GM12878 (cell line): ENCODE measurements at regions not wholly inside any gene's neighbourhood (a gene's known extent, or its start where the extent isn't known, plus 50 kb on each side); places are given as distances from the start of the nearest gene placed in this dataset.

Experiments
- ATAC-seq: fragments of 200-7000 bp; cut with Tn5 transposase; 3 replicates; pipeline ENCODE4 v1.9.1; 2020; ENCODE audit warnings: mild to moderate bottlenecking, moderate library complexity
- BruUV-seq: library from RNA; stranded (reverse); fragments of 400-500 nt; replicated peaks from 2 replicates; lab custom pipeline; 2021; lab: Mats Ljungman, UMichigan
- CTCF ChIA-PET: fragments of 300-600 bp; sonication (Branson Sonifier 250); formaldehyde crosslinking; extraction: SDS; loops from one replicate; lab custom pipeline; 2021; ENCODE audit warnings: inconsistent platforms; lab: Yijun Ruan, JAX
- POLR2A ChIA-PET: fragments of 350-600 bp; formaldehyde crosslinking; extraction: SDS; loops from one replicate; lab custom pipeline; 2021; ENCODE audit warnings: inconsistent platforms; lab: Charles Lee
- RAD21 ChIA-PET: fragments of 300-600 bp; sonication (Branson Sonifier 250); formaldehyde crosslinking; loops from one replicate; lab custom pipeline; 2023; ENCODE audit warnings: antibody characterized with exemption; ENCODE audit not compliant: unreplicated experiment; lab: Charles Lee
- SMC1A ChIA-PET: fragments of 300-600 bp; sonication (Branson Sonifier 250); formaldehyde crosslinking; loops from one replicate; lab custom pipeline; 2023; ENCODE audit not compliant: unreplicated experiment, uncharacterized antibody; lab: Charles Lee
- DNase-seq: peaks from one replicate; pipeline ENCODE4 v3.0.0-alpha.2; 2011; ENCODE audit warnings: low read depth, low spot score
- FAIRE-seq: peaks from 3 replicates; lab custom pipeline; 2011; peaks lifted over from hg19 to GRCh38; lab: Jason Lieb, UNC
- H2AFZ ChIP-seq: 2 replicates; pipeline ENCODE4 v1.6.0; 2011; ENCODE audit warnings: low read depth, low read length, control low read depth; ENCODE audit not compliant: control insufficient read depth
- H3K27ac ChIP-seq: 2 replicates; pipeline ENCODE4 v1.5.1; 2011; ENCODE audit warnings: control low read depth; ENCODE audit not compliant: control insufficient read depth, insufficient read depth
- H3K27me3 ChIP-seq, 2 experiments: replicated peaks in 1 of 2; 2 replicates each; pipeline versions ENCODE4 v1.6.0 to v1.6.1; 2011; ENCODE audit warnings: low read length in 1 of 2; ENCODE audit not compliant: control insufficient read depth in 2 of 2, insufficient read depth in 2 of 2
- H3K36me3 ChIP-seq, 2 experiments: 2 replicates each; pipeline ENCODE4 v1.5.1; 2011; ENCODE audit warnings: low read length in 1 of 2; ENCODE audit not compliant: control insufficient read depth in 2 of 2, insufficient read depth in 2 of 2
- H3K4me1 ChIP-seq: 2 replicates; pipeline ENCODE4 v1.6.1; 2011; ENCODE audit warnings: mild to moderate bottlenecking, low read length, moderate library complexity, mixed read lengths; ENCODE audit not compliant: control insufficient read depth, insufficient read depth
- H3K4me2 ChIP-seq: 2 replicates; pipeline ENCODE4 v1.6.0; 2011; ENCODE audit warnings: control low read depth; ENCODE audit not compliant: control insufficient read depth, insufficient read depth
- H3K4me3 ChIP-seq: fragments of 200-600 bp; sonication (generic); 2 replicates; pipeline ENCODE4 v1.5.1; 2016
- H3K79me2 ChIP-seq: 2 replicates; pipeline ENCODE4 v1.6.0; 2011; ENCODE audit warnings: low read length; ENCODE audit not compliant: control insufficient read depth, insufficient read depth
- H3K9ac ChIP-seq: 2 replicates; pipeline ENCODE4 v1.8.0; 2011; ENCODE audit warnings: low read length, control low read depth, mixed read lengths; ENCODE audit not compliant: control insufficient read depth, insufficient read depth
- H3K9me3 ChIP-seq: replicated peaks from 3 replicates; pipeline ENCODE4 v1.5.1; 2011; ENCODE audit warnings: mild to moderate bottlenecking, low read length; ENCODE audit not compliant: control insufficient read depth, insufficient read depth
- H4K20me1 ChIP-seq: 2 replicates; pipeline ENCODE4 v1.6.0; 2011; ENCODE audit not compliant: control insufficient read depth, insufficient read depth
- NBN ChIP-seq: fragments of 450-650 bp; IDR thresholded peaks from 2 replicates; pipeline ENCODE4 v1.6.1; 2016
- RUNX3 ChIP-seq: IDR thresholded peaks from 2 replicates; pipeline ENCODE4 v1.6.1; 2012; ENCODE audit warnings: low read length, inconsistent platforms
- SIX5 ChIP-seq: IDR thresholded peaks from 2 replicates; pipeline ENCODE4 v1.6.1; 2011; ENCODE audit warnings: mild to moderate bottlenecking, low read depth, low read length, moderate library complexity; ENCODE audit not compliant: severe bottlenecking
- WRNIP1 ChIP-seq: IDR thresholded peaks from 2 replicates; pipeline ENCODE4 v1.6.1; 2011; ENCODE audit warnings: low read depth, low read length, improper control_type of control experiment, borderline replicate concordance
- ZNF217 ChIP-seq: fragments of 450-650 bp; IDR thresholded peaks from 2 replicates; pipeline ENCODE4 v1.6.1; 2017; ENCODE audit warnings: antibody characterized with exemption, mild to moderate bottlenecking
- ZNF274 ChIP-seq: IDR thresholded peaks from one replicate; pipeline ENCODE4 v1.8.0; 2011; ENCODE audit not compliant: insufficient read length, insufficient read depth
- ZNF622 ChIP-seq: fragments of 450-650 bp; IDR thresholded peaks from 2 replicates; pipeline ENCODE4 v1.6.1; 2017; ENCODE audit warnings: mild to moderate bottlenecking, inconsistent platforms
- WGBS: methylation state at CpG from one replicate; pipeline ENCODE4 v1.1.6; 2016; ENCODE audit warnings: low lambda C conversion rate; ENCODE audit not compliant: insufficient replicate concordance, insufficient coverage; ENCODE audit errors: missing lambda C conversion rate; 5-methylcytosine and 5-hydroxymethylcytosine counted together
- in situ Hi-C: fragments of 300-500 bp; cut with MboI; formaldehyde crosslinking; loops from 9 replicates; pipeline ENCODE4 v1.14.3; 2018; ENCODE audit warnings: mixed read lengths
- intact Hi-C: fragments of 100-400 bp; cut with micrococcal nuclease; formaldehyde crosslinking; loops from one replicate; pipeline ENCODE4 v1.14.2; 2022; ENCODE audit not compliant: unreplicated experiment
- TF ChIP-seq, protein P1 (sequence below): IDR thresholded peaks from 2 replicates; pipeline ENCODE4 v1.6.1; 2011; ENCODE audit warnings: low read depth, mild to moderate bottlenecking, low read length, moderate library complexity, borderline replicate concordance; ENCODE audit errors: extremely low read depth
- TF ChIP-seq, protein P2 (sequence below): IDR thresholded peaks from 2 replicates; pipeline ENCODE4 v1.6.1; 2011; ENCODE audit warnings: mild to moderate bottlenecking, low read depth, low read length, moderate library complexity; ENCODE audit not compliant: insufficient replicate concordance
- TF ChIP-seq, protein P3 (sequence below): IDR thresholded peaks from 2 replicates; pipeline ENCODE4 v1.6.1; 2011; ENCODE audit warnings: low read depth, low read length, improper control_type of control experiment, borderline replicate concordance
- TF ChIP-seq, protein P4 (sequence below): fragments of 450-650 bp; IDR thresholded peaks from 2 replicates; pipeline ENCODE4 v1.6.1; 2017; ENCODE audit warnings: mild to moderate bottlenecking
- TF ChIP-seq, protein P5 (sequence below): IDR thresholded peaks from 2 replicates; pipeline ENCODE4 v1.6.1; 2012; ENCODE audit warnings: low read depth, low read length, improper control_type of control experiment

DNA sequence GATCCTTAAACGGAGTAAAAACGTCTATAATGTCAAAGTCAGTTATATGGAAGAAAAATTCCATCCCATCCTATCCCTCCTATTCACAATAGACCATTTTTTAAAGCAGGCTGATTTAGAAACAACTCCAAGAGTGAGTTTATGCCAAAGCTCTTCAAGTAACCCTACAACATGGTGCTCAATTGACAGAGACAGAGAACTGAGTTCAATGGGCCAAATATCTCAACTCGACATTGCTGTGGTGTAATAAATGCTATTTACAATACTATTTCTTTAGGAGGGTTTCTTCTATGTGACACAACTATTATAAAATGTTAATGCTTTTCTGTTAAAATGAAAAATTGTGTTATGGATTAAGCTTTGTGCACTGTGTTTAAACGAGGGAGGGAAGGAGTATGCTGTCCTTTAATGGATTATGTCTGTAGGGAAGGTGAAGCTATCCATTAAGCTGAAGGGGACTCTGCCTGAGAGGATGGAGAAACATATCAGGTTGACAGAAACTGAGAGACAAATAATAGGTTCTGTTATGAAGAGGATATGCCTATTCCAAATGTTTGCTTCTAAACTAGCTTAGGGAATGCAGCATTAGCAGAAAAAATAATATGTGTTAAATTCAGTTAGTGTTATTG, 362.5 kb upstream of the CHRM3 start:
- no peak for FAIRE-seq

More for the DNA sequence above, 362.5 kb upstream of the CHRM3 start:
- Histone ChIP-seq H2AFZ (no peak overlapping the region), H3K4me3 (no peak overlapping the region), H3K27me3 (no peaks in the 10 kb centered on the region; a peak in 1 of 4 replicates), H3K27ac (no peak overlapping the region), H3K36me3 (no peaks in the 10 kb centered on the region), H3K9me3 (no peaks in the 10 kb centered on the region), H3K79me2 (no peaks in the 10 kb centered on the region), H3K9ac (no peak overlapping the region), H4K20me1 (no peaks in the 10 kb centered on the region), H3K4me1 (no peaks in the 10 kb centered on the region), H3K4me2 (no peak overlapping the region)
- CTCF ChIA-PET: no interaction called here
- DNase-seq: no peak
- no TSS peak for BruUV-seq
- in situ Hi-C loops (no loop called here), intact Hi-C loops (no loop called here)
- TF ChIP-seq WRNIP1 (no peak), ZNF217 (no peak), RUNX3 (no peak), SIX5 (no peak), ZNF274 (no peak), ZNF622 (no peak), NBN (no peak)
- TF ChIP-seq, protein P1, sequence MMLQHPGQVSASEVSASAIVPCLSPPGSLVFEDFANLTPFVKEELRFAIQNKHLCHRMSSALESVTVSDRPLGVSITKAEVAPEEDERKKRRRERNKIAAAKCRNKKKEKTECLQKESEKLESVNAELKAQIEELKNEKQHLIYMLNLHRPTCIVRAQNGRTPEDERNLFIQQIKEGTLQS: no peak
- TF ChIP-seq, protein P2, sequence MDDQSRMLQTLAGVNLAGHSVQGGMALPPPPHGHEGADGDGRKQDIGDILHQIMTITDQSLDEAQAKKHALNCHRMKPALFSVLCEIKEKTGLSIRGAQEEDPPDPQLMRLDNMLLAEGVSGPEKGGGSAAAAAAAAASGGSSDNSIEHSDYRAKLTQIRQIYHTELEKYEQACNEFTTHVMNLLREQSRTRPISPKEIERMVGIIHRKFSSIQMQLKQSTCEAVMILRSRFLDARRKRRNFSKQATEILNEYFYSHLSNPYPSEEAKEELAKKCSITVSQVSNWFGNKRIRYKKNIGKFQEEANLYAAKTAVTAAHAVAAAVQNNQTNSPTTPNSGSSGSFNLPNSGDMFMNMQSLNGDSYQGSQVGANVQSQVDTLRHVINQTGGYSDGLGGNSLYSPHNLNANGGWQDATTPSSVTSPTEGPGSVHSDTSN: no peak
- TF ChIP-seq, protein P3, sequence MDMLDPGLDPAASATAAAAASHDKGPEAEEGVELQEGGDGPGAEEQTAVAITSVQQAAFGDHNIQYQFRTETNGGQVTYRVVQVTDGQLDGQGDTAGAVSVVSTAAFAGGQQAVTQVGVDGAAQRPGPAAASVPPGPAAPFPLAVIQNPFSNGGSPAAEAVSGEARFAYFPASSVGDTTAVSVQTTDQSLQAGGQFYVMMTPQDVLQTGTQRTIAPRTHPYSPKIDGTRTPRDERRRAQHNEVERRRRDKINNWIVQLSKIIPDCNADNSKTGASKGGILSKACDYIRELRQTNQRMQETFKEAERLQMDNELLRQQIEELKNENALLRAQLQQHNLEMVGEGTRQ: no peak
- TF ChIP-seq, protein P4, sequence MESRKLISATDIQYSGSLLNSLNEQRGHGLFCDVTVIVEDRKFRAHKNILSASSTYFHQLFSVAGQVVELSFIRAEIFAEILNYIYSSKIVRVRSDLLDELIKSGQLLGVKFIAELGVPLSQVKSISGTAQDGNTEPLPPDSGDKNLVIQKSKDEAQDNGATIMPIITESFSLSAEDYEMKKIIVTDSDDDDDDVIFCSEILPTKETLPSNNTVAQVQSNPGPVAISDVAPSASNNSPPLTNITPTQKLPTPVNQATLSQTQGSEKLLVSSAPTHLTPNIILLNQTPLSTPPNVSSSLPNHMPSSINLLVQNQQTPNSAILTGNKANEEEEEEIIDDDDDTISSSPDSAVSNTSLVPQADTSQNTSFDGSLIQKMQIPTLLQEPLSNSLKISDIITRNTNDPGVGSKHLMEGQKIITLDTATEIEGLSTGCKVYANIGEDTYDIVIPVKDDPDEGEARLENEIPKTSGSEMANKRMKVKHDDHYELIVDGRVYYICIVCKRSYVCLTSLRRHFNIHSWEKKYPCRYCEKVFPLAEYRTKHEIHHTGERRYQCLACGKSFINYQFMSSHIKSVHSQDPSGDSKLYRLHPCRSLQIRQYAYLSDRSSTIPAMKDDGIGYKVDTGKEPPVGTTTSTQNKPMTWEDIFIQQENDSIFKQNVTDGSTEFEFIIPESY: no peak
- TF ChIP-seq, protein P5, sequence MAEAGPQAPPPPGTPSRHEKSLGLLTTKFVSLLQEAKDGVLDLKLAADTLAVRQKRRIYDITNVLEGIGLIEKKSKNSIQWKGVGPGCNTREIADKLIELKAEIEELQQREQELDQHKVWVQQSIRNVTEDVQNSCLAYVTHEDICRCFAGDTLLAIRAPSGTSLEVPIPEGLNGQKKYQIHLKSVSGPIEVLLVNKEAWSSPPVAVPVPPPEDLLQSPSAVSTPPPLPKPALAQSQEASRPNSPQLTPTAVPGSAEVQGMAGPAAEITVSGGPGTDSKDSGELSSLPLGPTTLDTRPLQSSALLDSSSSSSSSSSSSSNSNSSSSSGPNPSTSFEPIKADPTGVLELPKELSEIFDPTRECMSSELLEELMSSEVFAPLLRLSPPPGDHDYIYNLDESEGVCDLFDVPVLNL: no peak
- ATAC-seq: no peak
- 1% methylated on average over 4 of the region's 4 CpGs for WGBS
- POLR2A ChIA-PET: no interaction called here
- SMC1A ChIA-PET: no interaction called here
- RAD21 ChIA-PET: no interaction called here
